OCI-LY3 (cell line): ENCODE measurements at regions not wholly inside any gene's neighbourhood (a gene's known extent, or its start where the extent isn't known, plus 50 kb on each side); places are given as distances from the start of the nearest gene placed in this dataset.

Experiments
- EZH2phosphoT487 ChIP-seq: fragments of 200-600 bp; shearing (Covaris generic); IDR thresholded peaks from 2 replicates; pipeline ENCODE4 v1.6.1; 2018; ENCODE audit warnings: antibody characterized with exemption, mixed run types, low read depth
- TF ChIP-seq, protein P1 (sequence below): fragments of 200-600, 300-600 bp; sonication (generic); IDR thresholded peaks from 2 replicates; pipeline ENCODE4 v1.5.1; 2014; ENCODE audit warnings: antibody characterized with exemption, low read length, low read depth

DNA sequence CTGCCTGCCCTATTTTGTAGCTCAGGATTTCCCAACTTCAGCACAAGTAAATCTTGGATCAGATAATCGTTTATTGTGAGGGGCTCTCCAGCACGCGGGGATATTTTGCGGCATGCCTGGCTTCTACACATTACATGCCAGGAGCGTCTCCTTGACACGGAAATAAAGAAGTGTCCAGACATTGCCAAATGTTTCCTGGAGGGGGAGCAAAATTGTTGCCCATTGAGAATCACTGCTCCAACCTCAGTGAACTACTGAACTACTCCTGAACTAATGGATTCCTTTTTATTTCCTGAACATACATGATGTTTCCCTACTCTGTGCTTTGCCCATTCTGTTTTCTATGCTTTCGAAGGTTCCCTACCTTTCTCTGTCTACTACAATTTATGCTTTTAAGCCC lies 1359.1 kb upstream of the ADGRL2 start:
- TF ChIP-seq EZH2phosphoT487, result no peak
- TF ChIP-seq, protein P1, sequence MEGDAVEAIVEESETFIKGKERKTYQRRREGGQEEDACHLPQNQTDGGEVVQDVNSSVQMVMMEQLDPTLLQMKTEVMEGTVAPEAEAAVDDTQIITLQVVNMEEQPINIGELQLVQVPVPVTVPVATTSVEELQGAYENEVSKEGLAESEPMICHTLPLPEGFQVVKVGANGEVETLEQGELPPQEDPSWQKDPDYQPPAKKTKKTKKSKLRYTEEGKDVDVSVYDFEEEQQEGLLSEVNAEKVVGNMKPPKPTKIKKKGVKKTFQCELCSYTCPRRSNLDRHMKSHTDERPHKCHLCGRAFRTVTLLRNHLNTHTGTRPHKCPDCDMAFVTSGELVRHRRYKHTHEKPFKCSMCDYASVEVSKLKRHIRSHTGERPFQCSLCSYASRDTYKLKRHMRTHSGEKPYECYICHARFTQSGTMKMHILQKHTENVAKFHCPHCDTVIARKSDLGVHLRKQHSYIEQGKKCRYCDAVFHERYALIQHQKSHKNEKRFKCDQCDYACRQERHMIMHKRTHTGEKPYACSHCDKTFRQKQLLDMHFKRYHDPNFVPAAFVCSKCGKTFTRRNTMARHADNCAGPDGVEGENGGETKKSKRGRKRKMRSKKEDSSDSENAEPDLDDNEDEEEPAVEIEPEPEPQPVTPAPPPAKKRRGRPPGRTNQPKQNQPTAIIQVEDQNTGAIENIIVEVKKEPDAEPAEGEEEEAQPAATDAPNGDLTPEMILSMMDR, result no peak
